Thyroid gland (tissue), 4 donors: ENCODE measurements at regions not wholly inside any gene's neighbourhood (a gene's known extent, or its start where the extent isn't known, plus 50 kb on each side); places are given as distances from the start of the nearest gene placed in this dataset.

Experiments
- CTCF ChIP-seq, 6 experiments: fragments of 200-600 bp in 3 of 6; fragments of 450-650 bp in 3 of 6; sonication (generic) in 3 of 6; IDR thresholded peaks; one replicate each; pipeline ENCODE4 v1.5.1; 2016 to 2019; ENCODE audit warnings: antibody characterized with exemption in 6 of 6, mild to moderate bottlenecking in 2 of 6, inconsistent platforms in 1 of 6, moderate library complexity in 1 of 6
- POLR2A ChIP-seq, 2 donors: fragments of 450-650 bp; IDR thresholded peaks; one replicate each; pipeline ENCODE4 v1.6.1; 2017; ENCODE audit warnings: antibody characterized with exemption in 2 of 2, mild to moderate bottlenecking in 2 of 2, moderate library complexity in 1 of 2

- no peak for TF ChIP-seq POLR2A (IDR thresholded peaks at IDR 0.05)
- TF ChIP-seq CTCF (IDR thresholded peaks at IDR 0.05), result peak; percentile 50 to 86 (median 81)
These were observed 59.8 kb upstream of the RPH3AL start for GRCh38 chr17:412211-413015.
